GM12878 (cell line): ENCODE measurements at regions not wholly inside any gene's neighbourhood (a gene's known extent, or its start where the extent isn't known, plus 50 kb on each side); places are given as distances from the start of the nearest gene placed in this dataset.

Source experiments
- ATAC-seq: fragments of 200-7000 bp; cut with Tn5 transposase; 3 replicates; pipeline ENCODE4 v1.9.1; 2020; ENCODE audit warnings: mild to moderate bottlenecking, moderate library complexity
- BruUV-seq: library from RNA; stranded (reverse); fragments of 400-500 nt; replicated peaks from 2 replicates; lab custom pipeline; 2021; lab: Mats Ljungman, UMichigan
- CTCF ChIA-PET: fragments of 300-600 bp; sonication (Branson Sonifier 250); formaldehyde crosslinking; extraction: SDS; loops from one replicate; lab custom pipeline; 2021; ENCODE audit warnings: inconsistent platforms; lab: Yijun Ruan, JAX
- POLR2A ChIA-PET: fragments of 350-600 bp; formaldehyde crosslinking; extraction: SDS; loops from one replicate; lab custom pipeline; 2021; ENCODE audit warnings: inconsistent platforms; lab: Charles Lee
- RAD21 ChIA-PET: fragments of 300-600 bp; sonication (Branson Sonifier 250); formaldehyde crosslinking; loops from one replicate; lab custom pipeline; 2023; ENCODE audit warnings: antibody characterized with exemption; ENCODE audit not compliant: unreplicated experiment; lab: Charles Lee
- SMC1A ChIA-PET: fragments of 300-600 bp; sonication (Branson Sonifier 250); formaldehyde crosslinking; loops from one replicate; lab custom pipeline; 2023; ENCODE audit not compliant: unreplicated experiment, uncharacterized antibody; lab: Charles Lee
- DNase-seq: peaks from one replicate; pipeline ENCODE4 v3.0.0-alpha.2; 2011; ENCODE audit warnings: low read depth, low spot score
- FAIRE-seq: peaks from 3 replicates; lab custom pipeline; 2011; peaks lifted over from hg19 to GRCh38; lab: Jason Lieb, UNC
- H2AFZ ChIP-seq: 2 replicates; pipeline ENCODE4 v1.6.0; 2011; ENCODE audit warnings: low read depth, low read length, control low read depth; ENCODE audit not compliant: control insufficient read depth
- H3K27ac ChIP-seq: 2 replicates; pipeline ENCODE4 v1.5.1; 2011; ENCODE audit warnings: control low read depth; ENCODE audit not compliant: control insufficient read depth, insufficient read depth
- H3K27me3 ChIP-seq, 2 experiments: replicated peaks in 1 of 2; 2 replicates each; pipeline versions ENCODE4 v1.6.0 to v1.6.1; 2011; ENCODE audit warnings: low read length in 1 of 2; ENCODE audit not compliant: control insufficient read depth in 2 of 2, insufficient read depth in 2 of 2
- H3K36me3 ChIP-seq, 2 experiments: 2 replicates each; pipeline ENCODE4 v1.5.1; 2011; ENCODE audit warnings: low read length in 1 of 2; ENCODE audit not compliant: control insufficient read depth in 2 of 2, insufficient read depth in 2 of 2
- H3K4me1 ChIP-seq: 2 replicates; pipeline ENCODE4 v1.6.1; 2011; ENCODE audit warnings: mild to moderate bottlenecking, low read length, moderate library complexity, mixed read lengths; ENCODE audit not compliant: control insufficient read depth, insufficient read depth
- H3K4me2 ChIP-seq: 2 replicates; pipeline ENCODE4 v1.6.0; 2011; ENCODE audit warnings: control low read depth; ENCODE audit not compliant: control insufficient read depth, insufficient read depth
- H3K4me3 ChIP-seq: fragments of 200-600 bp; sonication (generic); 2 replicates; pipeline ENCODE4 v1.5.1; 2016
- H3K79me2 ChIP-seq: 2 replicates; pipeline ENCODE4 v1.6.0; 2011; ENCODE audit warnings: low read length; ENCODE audit not compliant: control insufficient read depth, insufficient read depth
- H3K9ac ChIP-seq: 2 replicates; pipeline ENCODE4 v1.8.0; 2011; ENCODE audit warnings: low read length, control low read depth, mixed read lengths; ENCODE audit not compliant: control insufficient read depth, insufficient read depth
- H3K9me3 ChIP-seq: replicated peaks from 3 replicates; pipeline ENCODE4 v1.5.1; 2011; ENCODE audit warnings: mild to moderate bottlenecking, low read length; ENCODE audit not compliant: control insufficient read depth, insufficient read depth
- H4K20me1 ChIP-seq: 2 replicates; pipeline ENCODE4 v1.6.0; 2011; ENCODE audit not compliant: control insufficient read depth, insufficient read depth
- BRCA1 ChIP-seq: IDR thresholded peaks from 2 replicates; pipeline ENCODE4 v1.6.1; 2011; ENCODE audit warnings: low read depth, low read length, improper control_type of control experiment
- CBX5 ChIP-seq: sonication (generic); IDR thresholded peaks from 2 replicates; pipeline ENCODE4 v1.6.1; 2016; ENCODE audit warnings: low read depth, moderate library complexity, mild to moderate bottlenecking, inconsistent platforms
- CUX1 ChIP-seq: IDR thresholded peaks from 2 replicates; pipeline ENCODE4 v1.6.1; 2012; ENCODE audit warnings: improper control_type of control experiment, low read depth, low read length; ENCODE audit not compliant: insufficient replicate concordance
- EP300 ChIP-seq, 2 experiments: fragments of 150-350 bp in 1 of 2; IDR thresholded peaks; 2 replicates each; pipeline ENCODE4 v1.6.1; 2011 to 2012; ENCODE audit warnings: low read depth in 2 of 2, low read length in 2 of 2, borderline replicate concordance in 1 of 2, improper control_type of control experiment in 1 of 2, inconsistent platforms in 1 of 2; ENCODE audit not compliant: control insufficient read depth in 1 of 2
- HDGF ChIP-seq: fragments of 450-650 bp; IDR thresholded peaks from 2 replicates; pipeline ENCODE4 v1.6.1; 2016; ENCODE audit warnings: antibody characterized with exemption
- ZNF687 ChIP-seq: fragments of 450-650 bp; IDR thresholded peaks from 2 replicates; pipeline ENCODE4 v1.6.1; 2017; ENCODE audit warnings: mild to moderate bottlenecking, moderate library complexity
- WGBS: methylation state at CpG from one replicate; pipeline ENCODE4 v1.1.6; 2016; ENCODE audit warnings: low lambda C conversion rate; ENCODE audit not compliant: insufficient replicate concordance, insufficient coverage; ENCODE audit errors: missing lambda C conversion rate; 5-methylcytosine and 5-hydroxymethylcytosine counted together
- in situ Hi-C: fragments of 300-500 bp; cut with MboI; formaldehyde crosslinking; loops from 9 replicates; pipeline ENCODE4 v1.14.3; 2018; ENCODE audit warnings: mixed read lengths
- intact Hi-C: fragments of 100-400 bp; cut with micrococcal nuclease; formaldehyde crosslinking; loops from one replicate; pipeline ENCODE4 v1.14.2; 2022; ENCODE audit not compliant: unreplicated experiment

- DNase-seq (no peak), ATAC-seq (no peak)
- intact Hi-C loops: no loop called here
- in situ Hi-C loops: no loop called here
- H3K4me1 ChIP-seq: no peaks in the 10 kb centered on the region
- no peak overlapping the region for H3K4me3 ChIP-seq
- no peak overlapping the region for H3K9ac ChIP-seq
- no TSS peak for BruUV-seq
- CTCF ChIA-PET: no interaction called here
- H3K27me3 ChIP-seq: no peaks in the 10 kb centered on the region
- RAD21 ChIA-PET: no interaction called here
- no peak for TF ChIP-seq CBX5
- TF ChIP-seq, all 136 proteins: peak for 0
- H3K27ac ChIP-seq: no peak overlapping the region
- H4K20me1 ChIP-seq: no peaks in the 10 kb centered on the region
- no peaks in the 10 kb centered on the region; the same call in 2 of the 3 replicates for H3K9me3 ChIP-seq
- WGBS: 39% methylated on average over 20 of the region's 23 CpGs
- SMC1A ChIA-PET: no interaction called here
- H3K36me3 ChIP-seq: no peaks in the 10 kb centered on the region
- no peaks in the 10 kb centered on the region for H3K79me2 ChIP-seq
- POLR2A ChIA-PET: no interaction called here
- H2AFZ ChIP-seq: no peak overlapping the region
- FAIRE-seq: no peak
- H3K4me2 ChIP-seq: no peak overlapping the region
Measured at GRCh38 chr22:49093192-49093880, 734.3 kb downstream of the BRD1 start.

GRCh38 chr22:49092716-49093115 lies 735.0 kb downstream of the BRD1 start:
- in situ Hi-C loops: no loop called here
- ChIA-PET RAD21 (no interaction called here), POLR2A (no interaction called here), CTCF (no interaction called here), SMC1A (no interaction called here)
- DNase-seq (no peak), ATAC-seq (no peak), FAIRE-seq (no peak)
- H3K27ac ChIP-seq: no peak overlapping the region
- no peak overlapping the region for H3K9ac ChIP-seq
- no peaks in the 10 kb centered on the region for H3K27me3 ChIP-seq
- no peaks in the 10 kb centered on the region for H3K79me2 ChIP-seq
- 41% methylated on average over 15 of the region's 15 CpGs for WGBS
- H3K36me3 ChIP-seq: no peaks in the 10 kb centered on the region
- H2AFZ ChIP-seq: no peak overlapping the region
- H3K9me3 ChIP-seq: no peaks in the 10 kb centered on the region; the same call in 2 of the 3 replicates
- H4K20me1 ChIP-seq: no peaks in the 10 kb centered on the region
- intact Hi-C loops: no loop called here
- no TSS peak for BruUV-seq
- no peaks in the 10 kb centered on the region for H3K4me1 ChIP-seq
- H3K4me2 ChIP-seq: no peak overlapping the region
- H3K4me3 ChIP-seq: no peak overlapping the region
- TF ChIP-seq EP300 (IDR thresholded peaks at IDR 0.05; ENCODE audit: borderline replicate concordance in 1 of 2, control insufficient read depth in 1 of 2, low read depth in 2 of 2, low read length in 2 of 2) (no peak), HDGF (no peak), ZNF687 (no peak), BRCA1 (no peak), CUX1 (no peak)
